GM12878 (cell line): ENCODE measurements at regions not wholly inside any gene's neighbourhood (a gene's known extent, or its start where the extent isn't known, plus 50 kb on each side); places are given as distances from the start of the nearest gene placed in this dataset.

Source experiments
- ATAC-seq: fragments of 200-7000 bp; cut with Tn5 transposase; 3 replicates; pipeline ENCODE4 v1.9.1; 2020; ENCODE audit warnings: mild to moderate bottlenecking, moderate library complexity
- BruUV-seq: library from RNA; stranded (reverse); fragments of 400-500 nt; replicated peaks from 2 replicates; lab custom pipeline; 2021; lab: Mats Ljungman, UMichigan
- CTCF ChIA-PET: fragments of 300-600 bp; sonication (Branson Sonifier 250); formaldehyde crosslinking; extraction: SDS; loops from one replicate; lab custom pipeline; 2021; ENCODE audit warnings: inconsistent platforms; lab: Yijun Ruan, JAX
- POLR2A ChIA-PET: fragments of 350-600 bp; formaldehyde crosslinking; extraction: SDS; loops from one replicate; lab custom pipeline; 2021; ENCODE audit warnings: inconsistent platforms; lab: Charles Lee
- RAD21 ChIA-PET: fragments of 300-600 bp; sonication (Branson Sonifier 250); formaldehyde crosslinking; loops from one replicate; lab custom pipeline; 2023; ENCODE audit warnings: antibody characterized with exemption; ENCODE audit not compliant: unreplicated experiment; lab: Charles Lee
- SMC1A ChIA-PET: fragments of 300-600 bp; sonication (Branson Sonifier 250); formaldehyde crosslinking; loops from one replicate; lab custom pipeline; 2023; ENCODE audit not compliant: unreplicated experiment, uncharacterized antibody; lab: Charles Lee
- DNase-seq: peaks from one replicate; pipeline ENCODE4 v3.0.0-alpha.2; 2011; ENCODE audit warnings: low read depth, low spot score
- FAIRE-seq: peaks from 3 replicates; lab custom pipeline; 2011; peaks lifted over from hg19 to GRCh38; lab: Jason Lieb, UNC
- H2AFZ ChIP-seq: 2 replicates; pipeline ENCODE4 v1.6.0; 2011; ENCODE audit warnings: low read depth, low read length, control low read depth; ENCODE audit not compliant: control insufficient read depth
- H3K27ac ChIP-seq: 2 replicates; pipeline ENCODE4 v1.5.1; 2011; ENCODE audit warnings: control low read depth; ENCODE audit not compliant: control insufficient read depth, insufficient read depth
- H3K27me3 ChIP-seq, 2 experiments: replicated peaks in 1 of 2; 2 replicates each; pipeline versions ENCODE4 v1.6.0 to v1.6.1; 2011; ENCODE audit warnings: low read length in 1 of 2; ENCODE audit not compliant: control insufficient read depth in 2 of 2, insufficient read depth in 2 of 2
- H3K36me3 ChIP-seq, 2 experiments: 2 replicates each; pipeline ENCODE4 v1.5.1; 2011; ENCODE audit warnings: low read length in 1 of 2; ENCODE audit not compliant: control insufficient read depth in 2 of 2, insufficient read depth in 2 of 2
- H3K4me1 ChIP-seq: 2 replicates; pipeline ENCODE4 v1.6.1; 2011; ENCODE audit warnings: mild to moderate bottlenecking, low read length, moderate library complexity, mixed read lengths; ENCODE audit not compliant: control insufficient read depth, insufficient read depth
- H3K4me2 ChIP-seq: 2 replicates; pipeline ENCODE4 v1.6.0; 2011; ENCODE audit warnings: control low read depth; ENCODE audit not compliant: control insufficient read depth, insufficient read depth
- H3K4me3 ChIP-seq: fragments of 200-600 bp; sonication (generic); 2 replicates; pipeline ENCODE4 v1.5.1; 2016
- H3K79me2 ChIP-seq: 2 replicates; pipeline ENCODE4 v1.6.0; 2011; ENCODE audit warnings: low read length; ENCODE audit not compliant: control insufficient read depth, insufficient read depth
- H3K9ac ChIP-seq: 2 replicates; pipeline ENCODE4 v1.8.0; 2011; ENCODE audit warnings: low read length, control low read depth, mixed read lengths; ENCODE audit not compliant: control insufficient read depth, insufficient read depth
- H3K9me3 ChIP-seq: replicated peaks from 3 replicates; pipeline ENCODE4 v1.5.1; 2011; ENCODE audit warnings: mild to moderate bottlenecking, low read length; ENCODE audit not compliant: control insufficient read depth, insufficient read depth
- H4K20me1 ChIP-seq: 2 replicates; pipeline ENCODE4 v1.6.0; 2011; ENCODE audit not compliant: control insufficient read depth, insufficient read depth
- CHD2 ChIP-seq: IDR thresholded peaks from 2 replicates; pipeline ENCODE4 v1.6.1; 2011; ENCODE audit warnings: low read depth, low read length, improper control_type of control experiment, borderline replicate concordance
- DPF2 ChIP-seq: fragments of 450-650 bp; IDR thresholded peaks from 2 replicates; pipeline ENCODE4 v1.6.1; 2017; ENCODE audit warnings: mild to moderate bottlenecking
- HCFC1 ChIP-seq: fragments of 150-350 bp; IDR thresholded peaks from 2 replicates; pipeline ENCODE4 v1.6.1; 2014; ENCODE audit warnings: low read length
- HDGF ChIP-seq: fragments of 450-650 bp; IDR thresholded peaks from 2 replicates; pipeline ENCODE4 v1.6.1; 2016; ENCODE audit warnings: antibody characterized with exemption
- IRF5 ChIP-seq: fragments of 450-650 bp; IDR thresholded peaks from 2 replicates; pipeline ENCODE4 v1.6.1; 2017; ENCODE audit warnings: borderline replicate concordance
- MEF2B ChIP-seq: fragments of 450-650 bp; IDR thresholded peaks from 2 replicates; pipeline ENCODE4 v1.6.1; 2018; ENCODE audit warnings: mild to moderate bottlenecking, moderate library complexity; ENCODE audit not compliant: partially characterized antibody, poor library complexity, severe bottlenecking
- MYB ChIP-seq: fragments of 150-350 bp; IDR thresholded peaks from 2 replicates; pipeline ENCODE4 v1.6.1; 2014; ENCODE audit warnings: mild to moderate bottlenecking, low read depth, low read length, borderline replicate concordance
- NFIC ChIP-seq: IDR thresholded peaks from 2 replicates; pipeline ENCODE4 v1.6.1; 2012; ENCODE audit warnings: low read depth, mild to moderate bottlenecking, inconsistent platforms, low read length, moderate library complexity
- PAX8 ChIP-seq: fragments of 450-650 bp; IDR thresholded peaks from 2 replicates; pipeline ENCODE4 v1.6.1; 2017; ENCODE audit warnings: mild to moderate bottlenecking, moderate library complexity
- SPI1 ChIP-seq: IDR thresholded peaks from 2 replicates; pipeline ENCODE4 v1.6.1; 2011; ENCODE audit warnings: low read depth, mild to moderate bottlenecking, low read length, moderate library complexity, borderline replicate concordance; ENCODE audit not compliant: insufficient read depth
- SUZ12 ChIP-seq: fragments of 200-600 bp; sonication (generic); IDR thresholded peaks from one replicate; pipeline ENCODE4 v1.6.1; 2018; ENCODE audit warnings: antibody characterized with exemption, mild to moderate bottlenecking; ENCODE audit not compliant: unreplicated experiment
- TAF1 ChIP-seq: IDR thresholded peaks from 2 replicates; pipeline ENCODE4 v1.6.1; 2011; ENCODE audit warnings: mild to moderate bottlenecking, low read depth, low read length, borderline replicate concordance
- TARDBP ChIP-seq: IDR thresholded peaks from 2 replicates; pipeline ENCODE4 v1.6.1; 2016; ENCODE audit warnings: borderline replicate concordance
- TCF7 ChIP-seq: IDR thresholded peaks from 2 replicates; pipeline ENCODE4 v1.6.1; 2014; ENCODE audit warnings: antibody characterized with exemption, borderline replicate concordance
- USF1 ChIP-seq: IDR thresholded peaks from 2 replicates; pipeline ENCODE4 v1.6.1; 2011; ENCODE audit warnings: borderline replicate concordance, low read depth, mild to moderate bottlenecking, moderate library complexity, mixed read lengths, low read length; ENCODE audit not compliant: insufficient read depth; ENCODE audit errors: extremely low read length
- ZNF207 ChIP-seq: fragments of 450-650 bp; IDR thresholded peaks from 2 replicates; pipeline ENCODE4 v1.6.1; 2014; ENCODE audit warnings: antibody characterized with exemption, mild to moderate bottlenecking, borderline replicate concordance
- ZNF687 ChIP-seq: fragments of 450-650 bp; IDR thresholded peaks from 2 replicates; pipeline ENCODE4 v1.6.1; 2017; ENCODE audit warnings: mild to moderate bottlenecking, moderate library complexity
- WGBS: methylation state at CpG from one replicate; pipeline ENCODE4 v1.1.6; 2016; ENCODE audit warnings: low lambda C conversion rate; ENCODE audit not compliant: insufficient replicate concordance, insufficient coverage; ENCODE audit errors: missing lambda C conversion rate; 5-methylcytosine and 5-hydroxymethylcytosine counted together
- in situ Hi-C: fragments of 300-500 bp; cut with MboI; formaldehyde crosslinking; loops from 9 replicates; pipeline ENCODE4 v1.14.3; 2018; ENCODE audit warnings: mixed read lengths
- intact Hi-C: fragments of 100-400 bp; cut with micrococcal nuclease; formaldehyde crosslinking; loops from one replicate; pipeline ENCODE4 v1.14.2; 2022; ENCODE audit not compliant: unreplicated experiment

GRCh38 chr3:89946884-89947283, 839.5 kb downstream of the EPHA3 start:
- Histone ChIP-seq H3K79me2 (no peaks in the 10 kb centered on the region), H3K9me3 (no peaks in the 10 kb centered on the region), H2AFZ (no peak overlapping the region), H3K4me1 (no peaks in the 10 kb centered on the region), H3K9ac (no peak overlapping the region), H4K20me1 (no peaks in the 10 kb centered on the region), H3K4me3 (no peak overlapping the region), H3K27ac (no peak overlapping the region), H3K27me3 (no peaks in the 10 kb centered on the region), H3K36me3 (no peaks in the 10 kb centered on the region), H3K4me2 (no peak overlapping the region)
- WGBS, result 0% methylated on average over 1 of the region's 1 CpG
- ChIA-PET SMC1A (interaction anchor here (1.0 to 2.7 kb wide), 8 partner anchors 10 to 565 kb away, joined by 3 to 22 read pairs (median 4); no protein-coding TSS in a partner anchor), CTCF (interaction anchor here (0.6 to 6.2 kb wide), 6 partner anchors 9 to 461 kb away, joined by 3 to 58 read pairs (median 4); no protein-coding TSS in a partner anchor), POLR2A (interaction anchor here (0.5 to 1.1 kb wide), 3 partner anchors 9 to 156 kb away, joined by 3 to 5 read pairs (median 3); no protein-coding TSS in a partner anchor), RAD21 (interaction anchor here (1.2 to 3.5 kb wide), 2 partner anchors 88 to 145 kb away, joined by 3 to 25 read pairs; no protein-coding TSS in a partner anchor)
- BruUV-seq, result no TSS peak
- in situ Hi-C loops, result no loop called here
- DNase-seq (no peak), FAIRE-seq (no peak), ATAC-seq (no peak)
- intact Hi-C loops, result loop anchor here (5.0 kb wide), 1 partner anchor 145 kb away; no protein-coding TSS in a partner anchor
- TF ChIP-seq MEF2B, result no peak
- no peak for TF ChIP-seq PAX8
- TF ChIP-seq SUZ12, result no peak
- no peak for TF ChIP-seq CHD2
- TF ChIP-seq TCF7, result no peak
- no peak for TF ChIP-seq DPF2
- no peak for TF ChIP-seq ZNF687
- no peak for TF ChIP-seq TARDBP
- no peak for TF ChIP-seq HDGF
- no peak for TF ChIP-seq ZNF207
- no peak for TF ChIP-seq IRF5
- no peak for TF ChIP-seq NFIC
- TF ChIP-seq TAF1, result no peak
- TF ChIP-seq MYB, result no peak
- no peak for TF ChIP-seq USF1
- TF ChIP-seq SPI1, result no peak
- no peak for TF ChIP-seq HCFC1
